GM23338 (cell line): ENCODE measurements at regions not wholly inside any gene's neighbourhood (a gene's known extent, or its start where the extent isn't known, plus 50 kb on each side); places are given as distances from the start of the nearest gene placed in this dataset.

Experiments
- ATAC-seq: fragments of 200-7000 bp; cut with Tn5 transposase; 3 replicates; pipeline ENCODE4 v1.9.1; 2020
- DNase-seq: peaks from one replicate; pipeline ENCODE4 v3.0.0-alpha.2; 2015; ENCODE audit warnings: low spot score
- H2AFZ ChIP-seq: fragments of 200-600 bp; sonication (generic); 2 replicates; pipeline ENCODE4 v1.8.0; 2016; ENCODE audit warnings: antibody characterized with exemption, mild to moderate bottlenecking, moderate library complexity
- H3F3A ChIP-seq: fragments of 200-600 bp; sonication (generic); replicated peaks from 2 replicates; pipeline ENCODE4 v1.8.0; 2017; ENCODE audit warnings: antibody characterized with exemption, mixed run types, low read depth
- H3K27ac ChIP-seq: fragments of 200-600 bp; sonication (generic); 2 replicates; pipeline ENCODE4 v1.6.1; 2016; ENCODE audit warnings: low read depth
- H3K27me3 ChIP-seq: fragments of 200-600 bp; sonication (generic); 2 replicates; pipeline ENCODE4 v1.8.0; 2016; ENCODE audit warnings: mild to moderate bottlenecking, mixed run types, moderate library complexity; ENCODE audit not compliant: insufficient read depth
- H3K36me3 ChIP-seq: fragments of 200-600 bp; sonication (generic); 2 replicates; pipeline ENCODE4 v1.8.0; 2016; ENCODE audit warnings: mild to moderate bottlenecking; ENCODE audit not compliant: insufficient read depth
- H3K4me1 ChIP-seq: fragments of 200-600 bp; sonication (generic); 2 replicates; pipeline ENCODE4 v1.8.0; 2016; ENCODE audit warnings: mild to moderate bottlenecking, moderate library complexity; ENCODE audit not compliant: insufficient read depth
- H3K4me2 ChIP-seq: fragments of 200-600 bp; sonication (generic); 2 replicates; pipeline ENCODE4 v1.7.1; 2017; ENCODE audit warnings: mixed run types
- H3K4me3 ChIP-seq: fragments of 200-600 bp; sonication (generic); 2 replicates; pipeline ENCODE4 v1.6.1; 2016; ENCODE audit warnings: mixed run types
- H3K79me2 ChIP-seq: fragments of 200-600 bp; sonication (generic); replicated peaks from 2 replicates; pipeline ENCODE4 v1.8.0; 2017; ENCODE audit warnings: mild to moderate bottlenecking; ENCODE audit not compliant: insufficient read depth
- H3K9me2 ChIP-seq: fragments of 200-600 bp; sonication (generic); 2 replicates; pipeline ENCODE4 v1.8.0; 2017; ENCODE audit not compliant: insufficient read depth
- H4K20me1 ChIP-seq: fragments of 200-600 bp; sonication (generic); replicated peaks from 2 replicates; pipeline ENCODE4 v1.8.0; 2017; ENCODE audit warnings: mild to moderate bottlenecking; ENCODE audit not compliant: insufficient read depth
- H3K27ac Mint-ChIP-seq: 2 replicates; pipeline ENCODE4 v1.8.0; 2020; ENCODE audit warnings: inconsistent platforms, mild to moderate bottlenecking, moderate library complexity, mixed read lengths
- H3K27me3 Mint-ChIP-seq: 3 replicates; pipeline ENCODE4 v1.8.0; 2022; ENCODE audit warnings: low read depth, mild to moderate bottlenecking, moderate library complexity, mixed read lengths, inconsistent platforms; ENCODE audit not compliant: insufficient read depth, poor library complexity
- H3K36me3 Mint-ChIP-seq: 3 replicates; pipeline ENCODE4 v1.8.0; 2021; ENCODE audit warnings: low read depth, mild to moderate bottlenecking, inconsistent platforms, moderate library complexity, mixed read lengths
- H3K4me1 Mint-ChIP-seq: 3 replicates; pipeline ENCODE4 v1.8.0; 2020; ENCODE audit warnings: mild to moderate bottlenecking, inconsistent platforms, mixed read lengths
- H3K4me3 Mint-ChIP-seq: 3 replicates; pipeline ENCODE4 v1.8.0; 2021; ENCODE audit warnings: moderate library complexity, mild to moderate bottlenecking, inconsistent platforms, mixed read lengths
- H3K9me3 Mint-ChIP-seq: 3 replicates; pipeline ENCODE4 v1.8.0; 2020; ENCODE audit warnings: moderate library complexity, mild to moderate bottlenecking, inconsistent platforms, mixed read lengths
- CREB1 ChIP-seq: fragments of 250-450 bp; sonication (Bioruptor Pico); IDR thresholded peaks from 2 replicates; pipeline ENCODE4 v1.5.0; 2020; ENCODE audit warnings: low read depth, mild to moderate bottlenecking, moderate library complexity
- ETS1 ChIP-seq: IDR thresholded peaks from 2 replicates; pipeline ENCODE4 v1.6.1; 2016; ENCODE audit warnings: antibody characterized with exemption
- EZH2 ChIP-seq: fragments of 200-600 bp; sonication (generic); IDR thresholded peaks from one replicate; pipeline ENCODE4 v1.8.0; 2017; ENCODE audit warnings: antibody characterized with exemption, mild to moderate bottlenecking, low read depth; ENCODE audit not compliant: unreplicated experiment
- EZH2phosphoT487 ChIP-seq: fragments of 200-600 bp; sonication (generic); IDR thresholded peaks from one replicate; pipeline ENCODE4 v1.8.1; 2018; ENCODE audit warnings: antibody characterized with exemption; ENCODE audit not compliant: unreplicated experiment
- JUNB ChIP-seq: IDR thresholded peaks from one replicate; pipeline ENCODE4 v1.6.1; 2016; ENCODE audit warnings: antibody characterized with exemption; ENCODE audit not compliant: unreplicated experiment
- NANOG ChIP-seq: IDR thresholded peaks from 2 replicates; pipeline ENCODE4 v1.6.1; 2016; ENCODE audit warnings: antibody characterized with exemption, borderline replicate concordance
- POLR2AphosphoS5 ChIP-seq: IDR thresholded peaks from 2 replicates; pipeline ENCODE4 v1.6.1; 2016; ENCODE audit warnings: antibody characterized with exemption, low read depth
- STAT1 ChIP-seq: IDR thresholded peaks from one replicate; pipeline ENCODE4 v1.6.1; 2016; ENCODE audit warnings: antibody characterized with exemption; ENCODE audit not compliant: unreplicated experiment
- ZNF114 ChIP-seq: fragments of 250-450 bp; sonication (Bioruptor Pico); IDR thresholded peaks from 2 replicates; pipeline ENCODE4 v1.5.0; 2020; ENCODE audit warnings: mild to moderate bottlenecking, moderate library complexity
- ZNF462 ChIP-seq: fragments of 250-450 bp; sonication (Bioruptor Pico); IDR thresholded peaks from 2 replicates; pipeline ENCODE4 v1.5.0; 2020; ENCODE audit warnings: mild to moderate bottlenecking, moderate library complexity

GRCh38 chr21:22670148-22670547, 1671.9 kb downstream of the NCAM2 start (continued):
- TF ChIP-seq ZNF462 = no peak

GRCh38 chr21:22679207-22679606, 1681.0 kb downstream of the NCAM2 start:
- no peak for TF ChIP-seq CREB1 (CRISPR knock-in tag)
- no peak for TF ChIP-seq EZH2
- no peak for TF ChIP-seq EZH2phosphoT487
- no peak for TF ChIP-seq JUNB
- no peak for TF ChIP-seq STAT1
- no peak for TF ChIP-seq ZNF462
- no peak for TF ChIP-seq POLR2AphosphoS5
- no peak for TF ChIP-seq NANOG
- no peak for TF ChIP-seq ETS1
- TF ChIP-seq ZNF114 (CRISPR knock-in tag) = no peak
- H3K36me3 ChIP-seq = no peaks in the 10 kb centered on the region; the same call in 1 of the 2 replicates
- no peaks in the 10 kb centered on the region; the same call in 1 of the 2 replicates for H3K9me2 ChIP-seq
- no peak overlapping the region for H3K4me3 ChIP-seq
- no peak overlapping the region for H3K27ac Mint-ChIP-seq
- H2AFZ ChIP-seq = 0 out of 2 replicates have a peak overlapping the region, but pooled peaks have one; percentile 28
- H3K9me3 Mint-ChIP-seq = peaks cover 18% of the 10 kb centered on the region
- H3K4me3 Mint-ChIP-seq = no peak overlapping the region
- no peaks in the 10 kb centered on the region for H3K4me1 Mint-ChIP-seq
- no peaks in the 10 kb centered on the region for H3K27me3 ChIP-seq
- H3K36me3 Mint-ChIP-seq = peaks cover 8% of the 10 kb centered on the region; the same call in 2 of the 3 replicates
- ATAC-seq (no peak), DNase-seq (no peak)
- no peaks in the 10 kb centered on the region for H3K79me2 ChIP-seq
- H3K27me3 Mint-ChIP-seq = peaks cover 2% of the 10 kb centered on the region
- H3K27ac ChIP-seq = no peak overlapping the region
- no peak overlapping the region for H3K4me2 ChIP-seq
- H3F3A ChIP-seq = no peaks in the 10 kb centered on the region
- no peaks in the 10 kb centered on the region for H4K20me1 ChIP-seq
- H3K4me1 ChIP-seq = no peaks in the 10 kb centered on the region
